ENCODE measurements at regions not wholly inside any gene's neighbourhood (a gene's known extent, or its start where the extent isn't known, plus 50 kb on each side); places are given as distances from the start of the nearest gene placed in this dataset.

DNA sequence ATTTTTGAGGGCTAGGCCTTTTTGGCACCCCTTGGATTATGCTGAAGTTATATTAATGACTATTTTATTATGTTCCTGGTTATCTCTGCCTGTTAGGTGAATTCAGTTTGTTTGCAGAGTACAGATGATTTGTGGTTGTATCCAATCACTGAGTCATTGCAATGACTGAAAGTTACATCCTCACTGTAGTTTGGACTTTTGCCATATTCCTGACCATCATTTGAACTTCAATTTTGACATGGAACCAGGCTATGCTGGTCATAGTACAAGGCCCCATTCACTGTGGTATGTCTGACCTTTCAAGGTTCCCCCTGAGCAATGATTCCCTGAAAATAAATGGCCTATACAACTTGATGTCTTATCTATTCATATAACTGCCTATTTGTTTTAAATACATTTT is 621.0 kb downstream of the CCER1 start:
- Histone ChIP-seq H3K27ac (ENCODE audit: low read length) (no peak overlapping the region), H3K9ac (ENCODE audit: low read length) (no peak overlapping the region), H3K9me3 (replicated peaks; ENCODE audit: insufficient read depth, low read length) (no peaks in the 10 kb centered on the region), H3K79me2 (ENCODE audit: low read length) (no peaks in the 10 kb centered on the region), H3K27me3 (replicated peaks; ENCODE audit: insufficient read depth, low read length) (no peaks in the 10 kb centered on the region), H3K9me2 (replicated peaks; ENCODE audit: insufficient read depth, low read length) (no peaks in the 10 kb centered on the region), H3K4me2 (ENCODE audit: low read depth, low read length) (no peak overlapping the region), H4K20me1 (ENCODE audit: insufficient read depth, low read length) (no peaks in the 10 kb centered on the region), H3K4me1 (ENCODE audit: low read length) (no peaks in the 10 kb centered on the region), H3K4me3 (ENCODE audit: low read length) (no peak overlapping the region), H2AFZ (ENCODE audit: low read length) (no peak overlapping the region), H3F3A (ENCODE audit: insufficient read depth, low read length) (no peaks in the 10 kb centered on the region), H3K36me3 (replicated peaks; ENCODE audit: insufficient read depth, low read length) (no peaks in the 10 kb centered on the region)
- no peak for DNase-seq
- TF ChIP-seq, protein P1, sequence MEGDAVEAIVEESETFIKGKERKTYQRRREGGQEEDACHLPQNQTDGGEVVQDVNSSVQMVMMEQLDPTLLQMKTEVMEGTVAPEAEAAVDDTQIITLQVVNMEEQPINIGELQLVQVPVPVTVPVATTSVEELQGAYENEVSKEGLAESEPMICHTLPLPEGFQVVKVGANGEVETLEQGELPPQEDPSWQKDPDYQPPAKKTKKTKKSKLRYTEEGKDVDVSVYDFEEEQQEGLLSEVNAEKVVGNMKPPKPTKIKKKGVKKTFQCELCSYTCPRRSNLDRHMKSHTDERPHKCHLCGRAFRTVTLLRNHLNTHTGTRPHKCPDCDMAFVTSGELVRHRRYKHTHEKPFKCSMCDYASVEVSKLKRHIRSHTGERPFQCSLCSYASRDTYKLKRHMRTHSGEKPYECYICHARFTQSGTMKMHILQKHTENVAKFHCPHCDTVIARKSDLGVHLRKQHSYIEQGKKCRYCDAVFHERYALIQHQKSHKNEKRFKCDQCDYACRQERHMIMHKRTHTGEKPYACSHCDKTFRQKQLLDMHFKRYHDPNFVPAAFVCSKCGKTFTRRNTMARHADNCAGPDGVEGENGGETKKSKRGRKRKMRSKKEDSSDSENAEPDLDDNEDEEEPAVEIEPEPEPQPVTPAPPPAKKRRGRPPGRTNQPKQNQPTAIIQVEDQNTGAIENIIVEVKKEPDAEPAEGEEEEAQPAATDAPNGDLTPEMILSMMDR (IDR thresholded peaks at IDR 0.05; ENCODE audit: low read length) = no peak
- no peak for TF ChIP-seq EZH2phosphoT487 (IDR thresholded peaks at IDR 0.05; ENCODE audit: low read length)
- TF ChIP-seq EZH2 (optimal IDR thresholded peaks at IDR 0.05; ENCODE audit: low read depth, low read length) = no peak

DNA sequence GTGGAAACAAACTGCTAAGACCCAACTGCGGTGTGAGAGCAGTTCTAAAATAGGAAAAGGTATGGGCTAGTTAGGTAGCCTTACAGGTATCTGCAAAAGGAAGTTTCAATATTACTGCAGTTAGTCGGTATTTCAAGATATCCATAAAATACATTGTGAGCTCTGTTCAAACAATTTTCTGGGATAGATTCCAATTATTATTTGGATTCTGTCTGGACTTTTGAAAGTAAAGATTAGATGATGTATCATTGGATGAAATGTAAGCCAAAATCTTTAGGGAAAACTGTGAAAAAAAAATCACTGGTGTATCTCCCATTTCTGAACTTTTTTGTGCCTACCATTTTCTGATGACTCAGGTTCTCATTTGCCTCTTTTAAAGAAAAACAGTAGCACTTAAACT is 621.6 kb downstream of the CCER1 start:
- Histone ChIP-seq H4K20me1 (ENCODE audit: insufficient read depth, low read length) (no peaks in the 10 kb centered on the region), H3K36me3 (replicated peaks; ENCODE audit: insufficient read depth, low read length) (no peaks in the 10 kb centered on the region), H3K9me2 (replicated peaks; ENCODE audit: insufficient read depth, low read length) (no peaks in the 10 kb centered on the region), H3K9ac (ENCODE audit: low read length) (no peak overlapping the region), H3K27me3 (replicated peaks; ENCODE audit: insufficient read depth, low read length) (no peaks in the 10 kb centered on the region), H3K4me3 (ENCODE audit: low read length) (no peak overlapping the region), H3K79me2 (ENCODE audit: low read length) (no peaks in the 10 kb centered on the region), H3F3A (ENCODE audit: insufficient read depth, low read length) (no peaks in the 10 kb centered on the region), H2AFZ (ENCODE audit: low read length) (no peak overlapping the region), H3K9me3 (replicated peaks; ENCODE audit: insufficient read depth, low read length) (no peaks in the 10 kb centered on the region), H3K4me1 (ENCODE audit: low read length) (no peaks in the 10 kb centered on the region), H3K4me2 (ENCODE audit: low read depth, low read length) (no peak overlapping the region), H3K27ac (ENCODE audit: low read length) (no peak overlapping the region)
- TF ChIP-seq EZH2phosphoT487 (IDR thresholded peaks at IDR 0.05; ENCODE audit: low read length) = no peak
- TF ChIP-seq, protein P1 (IDR thresholded peaks at IDR 0.05; ENCODE audit: low read length) = no peak
- TF ChIP-seq EZH2 (optimal IDR thresholded peaks at IDR 0.05; ENCODE audit: low read depth, low read length) = no peak
- no peak for DNase-seq

DNA sequence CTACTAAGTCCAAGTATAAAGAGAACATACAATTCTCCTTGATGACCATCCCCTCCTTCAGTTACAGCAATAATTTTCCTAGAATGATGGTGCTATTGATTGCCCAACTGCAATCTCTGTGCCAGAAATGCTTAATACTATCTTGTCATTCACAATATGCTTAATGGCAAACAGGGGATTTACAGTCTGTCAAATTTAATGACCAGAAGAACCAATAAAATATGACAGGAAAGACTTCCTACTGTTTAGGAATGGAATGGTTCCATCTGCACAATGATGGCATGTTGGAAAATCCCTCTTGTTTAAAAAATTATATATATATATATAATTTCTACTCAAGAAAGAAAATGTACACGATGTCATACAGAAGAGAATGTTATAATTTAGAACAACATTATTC is 623.2 kb downstream of the CCER1 start:
- no peaks in the 10 kb centered on the region for H3K9me3 ChIP-seq (replicated peaks; ENCODE audit: insufficient read depth, low read length)
- TF ChIP-seq EZH2 (optimal IDR thresholded peaks at IDR 0.05; ENCODE audit: low read depth, low read length) = no peak
- TF ChIP-seq, protein P1 (IDR thresholded peaks at IDR 0.05; ENCODE audit: low read length) = no peak
- no peak for TF ChIP-seq EZH2phosphoT487 (IDR thresholded peaks at IDR 0.05; ENCODE audit: low read length)
- no peaks in the 10 kb centered on the region for H4K20me1 ChIP-seq (ENCODE audit: insufficient read depth, low read length)
- H3K79me2 ChIP-seq (ENCODE audit: low read length) = no peaks in the 10 kb centered on the region
- H3K27me3 ChIP-seq (replicated peaks; ENCODE audit: insufficient read depth, low read length) = no peaks in the 10 kb centered on the region
- H3K36me3 ChIP-seq (replicated peaks; ENCODE audit: insufficient read depth, low read length) = no peaks in the 10 kb centered on the region
- H3K4me3 ChIP-seq (ENCODE audit: low read length) = no peak overlapping the region
- H3K9me2 ChIP-seq (replicated peaks; ENCODE audit: insufficient read depth, low read length) = no peaks in the 10 kb centered on the region
- no peak overlapping the region for H3K27ac ChIP-seq (ENCODE audit: low read length)
- H3K4me2 ChIP-seq (ENCODE audit: low read depth, low read length) = no peak overlapping the region
- H2AFZ ChIP-seq (ENCODE audit: low read length) = no peak overlapping the region
- no peak overlapping the region for H3K9ac ChIP-seq (ENCODE audit: low read length)
- DNase-seq = no peak
- no peaks in the 10 kb centered on the region for H3F3A ChIP-seq (ENCODE audit: insufficient read depth, low read length)
- no peaks in the 10 kb centered on the region for H3K4me1 ChIP-seq (ENCODE audit: low read length)
